ENCODE measurements at regions not wholly inside any gene's neighbourhood (a gene's known extent, or its start where the extent isn't known, plus 50 kb on each side); places are given as distances from the start of the nearest gene placed in this dataset.

DNA sequence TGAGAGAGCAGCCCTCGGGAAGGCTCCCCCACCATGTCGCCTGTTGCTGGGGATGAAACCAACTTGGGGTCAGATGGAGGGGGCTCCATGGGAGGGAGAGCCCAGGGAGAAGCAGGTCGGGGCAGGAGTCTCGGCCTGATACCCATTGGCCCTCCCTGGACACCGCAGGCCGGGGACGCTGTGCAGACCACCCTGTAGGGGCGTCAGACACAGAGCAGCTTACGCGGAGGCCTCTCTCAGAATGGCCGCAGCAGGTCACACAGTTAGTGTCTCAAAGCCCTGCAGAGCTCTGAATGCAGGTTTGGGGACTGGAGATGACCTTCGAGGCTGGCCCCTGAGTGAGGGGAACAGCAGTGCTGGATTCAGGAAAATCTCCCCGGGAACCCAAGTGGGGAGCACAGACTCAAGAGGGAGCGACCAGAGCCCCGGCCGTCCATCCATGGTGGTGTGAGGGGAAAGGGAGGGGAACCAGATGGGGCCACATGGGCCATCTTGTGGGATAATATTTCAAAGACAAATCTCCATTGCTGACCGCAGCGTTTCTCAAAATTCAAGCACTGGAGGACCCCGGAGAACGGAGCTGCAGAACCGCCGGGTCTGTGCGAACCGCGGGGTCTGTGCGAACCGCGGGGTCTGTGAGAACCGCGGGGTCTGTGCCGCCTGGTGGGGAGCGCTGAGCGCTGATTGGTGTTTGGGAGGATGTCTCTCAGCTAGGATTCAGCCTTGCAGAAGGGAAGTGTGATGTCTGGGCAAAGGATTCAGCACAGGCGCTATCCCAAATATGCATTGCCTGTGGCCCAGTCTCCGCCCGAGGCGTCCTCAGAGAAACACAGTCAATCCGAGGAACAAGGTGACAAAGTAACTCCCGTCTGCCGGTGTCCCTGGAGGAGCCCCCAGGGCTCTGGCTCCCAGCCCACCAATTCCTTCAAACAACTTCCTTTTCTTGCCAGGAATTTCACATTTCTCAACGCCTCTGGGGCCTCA lies 324.4 kb upstream of the RTL1 start:
- TF ChIP-seq GATA3 (IDR thresholded peaks at IDR 0.05; ENCODE audit: low read depth, low read length) = no peak
- no peak for TF ChIP-seq GATA2 (IDR thresholded peaks at IDR 0.05; ENCODE audit: low read depth, low read length)
